ENCODE measurements at regions not wholly inside any gene's neighbourhood (a gene's known extent, or its start where the extent isn't known, plus 50 kb on each side); places are given as distances from the start of the nearest gene placed in this dataset.
"Not testable (repeated sequence)": the region's sequence is repeated elsewhere in the genome, so short reads cannot be mapped to it uniquely, and the experiment has no call there.

DNA sequence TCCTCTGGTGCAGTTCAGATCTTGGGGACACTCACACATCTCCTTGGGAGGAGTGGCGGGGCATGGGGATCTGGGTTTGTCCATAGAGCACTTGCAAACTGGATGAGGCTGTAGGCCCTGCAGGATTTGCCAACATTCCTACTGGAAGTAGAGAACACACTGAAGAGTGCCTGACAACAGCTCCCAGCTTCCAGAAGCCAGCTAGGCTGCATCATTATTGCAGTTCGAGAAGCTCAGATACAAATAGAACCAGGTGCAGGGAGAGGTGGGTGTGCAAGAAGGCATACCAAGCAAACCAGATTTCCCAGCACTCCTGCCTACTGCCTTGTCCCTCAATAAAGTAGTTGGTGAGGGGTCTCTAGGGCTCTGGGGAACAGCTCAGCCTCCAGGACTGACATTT, 52.5 kb downstream of the RHOB start:
- H3K4me1 Mint-ChIP-seq = peaks cover 3% of the 10 kb centered on the region
- H3K27ac Mint-ChIP-seq = no peak overlapping the region
- no peaks in the 10 kb centered on the region for H3K9me3 Mint-ChIP-seq
- H3K4me3 Mint-ChIP-seq = no peak overlapping the region
- DNase-seq = no peak
- H3K36me3 Mint-ChIP-seq = no peaks in the 10 kb centered on the region
- peaks cover 3% of the 10 kb centered on the region for H3K27me3 Mint-ChIP-seq

DNA sequence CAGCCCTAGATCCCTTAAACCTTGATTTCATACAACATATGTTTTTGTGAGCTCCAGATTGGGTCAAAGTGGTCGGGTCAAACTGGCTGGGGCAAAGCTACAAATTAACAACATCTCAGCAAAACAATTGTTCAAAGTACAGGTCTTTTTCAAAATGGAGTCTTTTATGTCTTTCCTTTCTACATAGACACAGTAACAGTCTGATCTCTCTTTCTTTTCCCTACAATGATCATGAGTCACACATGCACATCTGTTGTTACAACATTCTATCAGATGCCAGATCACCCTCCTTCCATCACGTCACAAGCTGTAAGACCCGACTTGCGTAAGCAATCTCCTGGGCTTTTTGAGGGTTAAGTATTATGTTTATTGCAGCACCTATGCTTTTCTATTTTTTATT, 55.1 kb downstream of the RHOB start:
- DNase-seq = no peak
- Mint-ChIP-seq H3K4me1 (peaks cover 6% of the 10 kb centered on the region), H3K9me3 (no peaks in the 10 kb centered on the region), H3K36me3 (no peaks in the 10 kb centered on the region), H3K4me3 (no peak overlapping the region), H3K27ac (no peak overlapping the region), H3K27me3 (peaks cover 3% of the 10 kb centered on the region)

DNA sequence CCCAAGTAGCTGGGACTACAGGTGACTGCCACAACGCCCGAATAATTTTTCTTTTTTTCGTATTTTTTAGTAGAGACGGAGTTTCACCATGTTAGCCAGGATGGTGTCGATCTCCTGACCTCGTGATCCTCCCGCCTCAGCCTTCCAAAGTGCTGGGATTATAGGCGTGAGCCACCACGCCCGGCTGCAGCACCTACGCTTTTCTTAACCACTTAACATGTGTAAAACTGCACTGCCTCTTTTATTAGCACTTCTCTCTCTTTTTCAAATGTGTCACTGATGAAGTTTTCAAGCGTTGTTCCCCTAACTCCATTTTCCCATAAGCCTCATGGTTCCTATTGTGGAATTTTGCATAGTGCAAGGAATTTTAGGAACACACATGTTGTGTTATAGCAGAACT, 55.6 kb downstream of the RHOB start:
- not testable (repeated sequence) for H3K27ac Mint-ChIP-seq, H3K27me3 Mint-ChIP-seq, H3K36me3 Mint-ChIP-seq, H3K4me3 Mint-ChIP-seq, H3K4me1 Mint-ChIP-seq, DNase-seq, H3K9me3 Mint-ChIP-seq

DNA sequence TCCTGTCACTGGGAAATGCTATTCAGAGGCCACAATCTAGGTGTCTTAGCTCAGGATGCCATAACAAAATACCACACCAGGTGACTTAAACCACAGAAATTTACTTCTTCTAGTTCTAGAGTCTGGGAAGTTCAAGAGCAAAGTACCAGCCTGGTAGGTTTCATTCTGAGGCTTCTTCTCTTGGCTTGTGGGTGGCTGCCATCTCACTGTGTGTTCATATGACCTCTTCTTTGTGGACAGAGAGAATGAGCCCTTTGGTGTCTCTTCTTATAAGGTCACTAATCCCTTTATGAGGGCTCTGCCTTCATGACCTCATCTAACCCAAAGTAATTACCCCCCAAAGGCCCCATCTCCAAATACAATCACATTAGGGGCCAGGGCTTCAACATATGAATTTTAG, 57.3 kb downstream of the RHOB start:
- DNase-seq = no peak
- Mint-ChIP-seq H3K27ac (no peak overlapping the region), H3K27me3 (peaks cover 3% of the 10 kb centered on the region), H3K36me3 (no peaks in the 10 kb centered on the region), H3K9me3 (no peaks in the 10 kb centered on the region), H3K4me3 (no peak overlapping the region), H3K4me1 (peaks cover 6% of the 10 kb centered on the region)

DNA sequence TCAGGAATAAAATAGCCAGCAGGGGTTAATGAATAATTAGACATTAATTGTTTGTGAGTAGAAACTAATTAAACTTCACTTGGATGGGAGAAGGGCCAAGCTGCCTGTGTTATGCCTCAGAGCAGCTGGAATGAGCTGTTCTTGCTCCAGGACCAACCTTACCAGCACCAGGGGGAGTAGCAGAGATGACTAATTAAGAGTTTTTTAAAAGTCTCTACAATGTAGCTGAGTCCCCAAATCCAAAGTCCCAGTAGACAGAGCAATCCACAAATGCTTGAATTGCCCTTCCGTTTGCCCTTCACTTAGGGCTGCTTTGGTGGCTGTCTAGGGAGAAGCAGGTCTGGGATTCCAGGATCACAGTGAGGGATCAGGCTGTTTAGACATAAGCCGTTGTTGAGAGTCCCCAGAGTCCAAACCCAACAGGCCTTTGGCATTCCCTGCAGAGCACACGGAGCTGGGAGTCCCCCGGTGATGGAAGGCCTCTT, 59.4 kb downstream of the RHOB start:
- no peaks in the 10 kb centered on the region for H3K36me3 Mint-ChIP-seq
- H3K4me3 Mint-ChIP-seq = no peak overlapping the region
- no peak for DNase-seq
- H3K4me1 Mint-ChIP-seq = peaks cover 6% of the 10 kb centered on the region
- no peaks in the 10 kb centered on the region for H3K9me3 Mint-ChIP-seq
- peaks cover 3% of the 10 kb centered on the region for H3K27me3 Mint-ChIP-seq
- H3K27ac Mint-ChIP-seq = peak overlapping the region; percentile 81

DNA sequence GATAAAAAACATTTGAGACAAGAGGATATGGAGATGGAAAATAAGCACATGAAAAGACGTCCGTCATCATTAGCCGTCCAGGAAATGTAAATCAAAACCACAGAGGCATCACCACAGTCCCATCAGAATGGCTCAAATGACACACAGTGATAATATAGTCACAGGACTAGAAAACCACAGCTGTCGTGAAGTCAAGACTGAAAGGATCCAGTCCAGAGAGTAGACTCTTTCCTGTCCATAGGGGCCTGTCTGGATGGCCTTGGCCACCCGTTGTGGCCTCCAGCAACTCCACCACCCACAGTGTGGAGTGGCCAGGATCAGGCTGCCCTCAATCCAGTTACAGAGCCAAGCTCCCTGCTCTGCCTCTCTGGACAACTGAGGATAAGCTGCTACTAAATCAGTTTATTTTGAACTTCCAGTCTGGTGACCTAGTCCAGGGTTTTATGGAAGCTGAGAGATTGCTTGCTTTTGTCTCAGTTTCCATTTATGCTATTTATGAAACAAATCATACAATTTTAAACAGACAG, 60.4 kb downstream of the RHOB start:
- Mint-ChIP-seq H3K4me3 (no peak overlapping the region), H3K27ac (peak overlapping the region; percentile 81), H3K9me3 (no peaks in the 10 kb centered on the region), H3K4me1 (peaks cover 6% of the 10 kb centered on the region), H3K27me3 (peaks cover 3% of the 10 kb centered on the region), H3K36me3 (no peaks in the 10 kb centered on the region)
- DNase-seq = peak; percentile 30

DNA sequence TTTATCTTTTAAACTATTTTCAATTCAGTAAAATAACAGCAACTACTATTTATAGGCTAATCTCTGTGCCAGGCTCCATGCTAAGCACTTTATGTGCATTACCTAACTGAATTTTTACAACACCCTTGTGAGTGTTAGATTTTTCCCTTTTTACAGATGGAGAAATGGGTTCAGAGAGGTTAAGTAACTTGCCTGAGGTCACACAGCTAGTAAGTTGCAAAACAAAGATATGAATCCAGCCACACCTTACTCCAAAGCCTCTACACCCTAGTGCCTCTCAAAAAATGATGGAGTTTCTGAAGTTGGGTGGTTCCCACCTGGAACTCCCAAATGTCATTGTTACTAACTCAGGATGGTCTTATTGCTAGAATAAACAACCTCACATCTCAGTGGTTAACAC, 60.8 kb downstream of the RHOB start:
- DNase-seq = no peak
- no peaks in the 10 kb centered on the region for H3K36me3 Mint-ChIP-seq
- H3K27ac Mint-ChIP-seq = no peak overlapping the region
- H3K4me3 Mint-ChIP-seq = no peak overlapping the region
- peaks cover 3% of the 10 kb centered on the region for H3K27me3 Mint-ChIP-seq
- H3K9me3 Mint-ChIP-seq = no peaks in the 10 kb centered on the region
- peaks cover 6% of the 10 kb centered on the region for H3K4me1 Mint-ChIP-seq

DNA sequence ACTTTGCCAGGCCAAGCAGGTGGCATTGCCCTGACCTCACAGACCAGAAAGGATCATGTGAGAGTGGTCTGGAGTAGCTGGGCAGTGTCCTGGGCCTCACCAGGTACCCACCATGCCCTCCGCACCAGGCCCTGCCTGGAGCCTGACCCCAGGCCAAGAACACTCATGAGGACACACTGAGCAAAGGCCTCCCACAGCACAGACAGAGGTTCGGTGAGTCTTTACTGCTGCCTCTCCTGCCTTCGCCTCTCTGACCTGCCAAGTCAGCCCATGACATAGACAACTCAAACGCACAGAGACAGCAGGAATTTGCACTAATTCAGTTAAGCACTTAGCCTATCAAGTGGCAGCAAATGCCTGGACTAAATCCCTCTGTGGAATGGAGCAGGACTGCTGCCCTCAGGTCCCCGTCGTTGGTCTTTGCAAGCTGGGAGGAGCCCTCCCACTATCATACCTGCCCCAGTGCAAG, 62.5 kb downstream of the RHOB start:
- Mint-ChIP-seq H3K4me3 (no peak overlapping the region), H3K27ac (no peak overlapping the region), H3K4me1 (peaks cover 4% of the 10 kb centered on the region), H3K27me3 (no peaks in the 10 kb centered on the region), H3K36me3 (no peaks in the 10 kb centered on the region), H3K9me3 (no peaks in the 10 kb centered on the region)
- DNase-seq = no peak

DNA sequence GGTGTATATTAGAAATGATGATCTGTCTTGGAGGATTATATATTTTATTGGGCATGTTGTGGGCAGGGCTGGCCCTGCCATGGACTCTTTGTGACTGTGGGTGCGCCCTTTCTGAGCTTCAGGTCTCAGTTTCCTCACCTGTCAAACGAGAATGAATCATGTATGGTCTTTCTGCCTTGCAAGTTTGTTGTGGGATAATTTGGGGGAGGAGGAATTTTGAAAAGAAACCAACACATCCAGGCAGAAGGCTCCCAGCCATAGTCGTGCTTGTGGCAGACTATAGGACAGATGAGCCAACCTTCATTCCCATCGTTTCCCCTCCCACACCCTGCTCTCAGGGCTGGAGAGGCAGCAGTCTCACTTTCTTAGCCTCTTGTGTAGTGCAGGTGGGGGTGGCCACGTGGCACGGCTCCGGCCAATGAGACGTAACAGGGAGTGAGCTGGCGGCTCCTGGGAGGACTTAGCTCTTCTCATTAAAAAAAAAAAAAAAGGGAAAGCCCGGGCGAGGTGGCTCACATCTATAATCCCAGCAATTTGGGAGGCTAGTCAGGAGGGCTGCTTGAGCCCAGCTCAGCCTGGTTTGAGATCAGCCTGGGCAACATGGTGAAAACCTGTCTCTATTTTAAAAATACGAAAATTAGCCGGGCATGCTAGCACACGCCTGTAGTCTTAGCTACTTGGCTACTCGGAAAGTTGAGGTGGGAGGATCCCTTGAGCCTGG, 63.1 kb downstream of the RHOB start:
- no peak for DNase-seq
- Mint-ChIP-seq H3K36me3 (no peaks in the 10 kb centered on the region), H3K4me1 (peaks cover 4% of the 10 kb centered on the region), H3K27me3 (no peaks in the 10 kb centered on the region), H3K4me3 (no peak overlapping the region), H3K27ac (no peak overlapping the region), H3K9me3 (peaks cover 1% of the 10 kb centered on the region)

DNA sequence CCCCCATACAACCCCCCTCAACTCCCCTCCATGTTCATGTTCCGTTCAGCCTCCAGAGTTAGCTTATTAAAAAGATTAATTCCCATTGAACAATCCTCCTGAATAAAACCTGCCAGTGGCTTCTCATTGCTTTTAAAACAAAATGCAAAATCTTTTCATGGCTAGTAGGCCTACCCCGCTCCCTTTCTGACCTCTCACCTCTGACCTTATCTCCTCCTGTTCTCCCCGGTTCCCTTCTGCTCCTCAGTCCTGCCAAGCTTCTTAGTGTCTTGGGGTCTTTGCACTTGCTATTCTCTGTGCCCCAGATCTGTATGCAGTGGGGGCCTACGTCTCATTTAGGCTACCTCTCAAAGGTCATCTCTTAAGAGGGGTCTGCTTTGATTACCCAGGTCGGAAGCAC, 64.3 kb downstream of the RHOB start:
- Mint-ChIP-seq H3K9me3 (peaks cover 6% of the 10 kb centered on the region), H3K27me3 (no peaks in the 10 kb centered on the region), H3K27ac (no peak overlapping the region), H3K4me3 (no peak overlapping the region), H3K36me3 (no peaks in the 10 kb centered on the region), H3K4me1 (peaks cover 4% of the 10 kb centered on the region)
- DNase-seq = no peak

DNA sequence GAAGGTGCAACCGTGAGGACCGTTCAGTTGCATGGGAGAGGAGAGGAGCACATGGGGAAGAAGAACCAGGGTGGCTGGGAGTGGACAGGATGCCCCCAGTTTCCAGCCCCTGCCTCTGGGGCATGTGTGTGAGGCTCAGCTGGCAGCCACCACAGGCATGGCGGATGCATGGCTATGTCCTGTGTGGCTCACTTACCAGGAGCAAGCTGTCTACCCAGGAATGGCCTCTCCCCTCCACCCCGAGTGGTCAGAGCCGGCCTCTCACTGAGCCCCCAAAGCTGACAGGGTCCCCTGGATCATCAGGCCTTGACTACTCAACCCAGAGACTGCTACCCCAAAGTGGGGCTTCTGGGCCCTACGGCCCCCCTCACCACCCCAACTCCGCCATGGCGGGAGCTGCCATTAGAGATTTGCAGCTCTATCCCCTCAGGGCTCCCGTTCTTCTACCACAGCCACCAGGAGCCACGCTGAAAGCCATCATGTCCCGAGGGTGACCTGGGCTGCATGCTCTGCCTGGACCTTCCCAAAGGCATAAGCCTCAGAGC, 65.3 kb downstream of the RHOB start:
- Mint-ChIP-seq H3K9me3 (peaks cover 6% of the 10 kb centered on the region), H3K27ac (no peak overlapping the region), H3K4me3 (no peak overlapping the region), H3K27me3 (no peaks in the 10 kb centered on the region), H3K4me1 (peaks cover 3% of the 10 kb centered on the region), H3K36me3 (no peaks in the 10 kb centered on the region)
- no peak for DNase-seq

DNA sequence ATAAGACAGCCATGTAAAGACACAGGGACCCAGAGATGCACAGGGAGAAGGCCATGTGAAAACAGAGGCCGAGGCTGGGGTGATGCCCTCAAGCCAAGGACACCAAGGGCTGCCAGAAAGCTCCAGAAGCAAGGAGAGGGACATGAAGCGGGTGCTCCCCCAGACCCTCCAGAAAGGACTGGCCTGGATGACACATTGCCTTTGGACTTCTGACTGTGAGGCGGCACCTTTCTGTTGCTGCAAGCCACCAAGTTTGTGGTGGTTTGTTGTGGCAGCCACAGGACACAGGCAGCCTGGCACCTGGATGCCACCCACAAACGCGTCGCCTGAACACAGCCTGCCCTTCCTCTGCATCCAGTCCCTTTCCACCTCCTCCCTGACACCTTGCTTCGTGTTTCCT, 67.1 kb downstream of the RHOB start:
- H3K36me3 Mint-ChIP-seq = no peaks in the 10 kb centered on the region

DNA sequence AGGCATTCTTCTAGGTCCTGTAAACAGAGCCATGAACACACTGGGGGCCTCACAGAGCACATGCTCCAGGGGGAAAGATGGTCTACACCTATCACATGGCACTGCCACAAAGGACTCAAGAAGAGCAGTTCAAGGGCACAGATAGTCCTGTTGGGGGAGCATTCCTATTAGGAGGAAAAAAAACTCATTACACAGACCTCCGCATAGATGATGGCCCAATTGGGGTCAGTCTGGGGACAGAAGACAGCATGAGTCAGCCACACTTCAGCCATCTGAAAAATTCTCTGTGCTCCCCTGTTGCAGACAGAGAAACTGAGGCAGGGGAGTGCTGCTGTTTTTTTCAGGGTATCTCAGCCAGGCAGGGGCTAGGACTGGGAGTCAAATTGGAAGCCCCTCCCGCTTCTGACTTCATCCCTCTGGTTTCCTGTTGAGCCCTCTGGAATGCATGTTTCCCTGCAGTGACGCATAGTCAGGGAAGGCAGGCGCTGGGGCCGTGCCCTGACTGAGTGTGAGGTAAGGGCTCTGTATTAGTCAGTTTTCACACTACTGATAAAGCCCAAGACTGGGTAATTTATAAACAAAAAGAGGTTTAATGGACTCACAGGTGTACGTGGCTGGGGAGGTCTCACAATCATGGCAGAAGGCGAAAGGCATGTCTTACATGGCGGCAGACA, 67.9 kb downstream of the RHOB start:
- Mint-ChIP-seq H3K9me3 (peaks cover 6% of the 10 kb centered on the region), H3K27ac (no peak overlapping the region), H3K4me3 (no peak overlapping the region), H3K36me3 (no peaks in the 10 kb centered on the region), H3K27me3 (no peaks in the 10 kb centered on the region), H3K4me1 (peaks cover 3% of the 10 kb centered on the region)
- DNase-seq = no peak

More for the DNA sequence above, 67.1 kb downstream of the RHOB start:
- H3K27ac Mint-ChIP-seq = no peak overlapping the region
- no peaks in the 10 kb centered on the region for H3K27me3 Mint-ChIP-seq
- peaks cover 3% of the 10 kb centered on the region for H3K4me1 Mint-ChIP-seq
- no peak overlapping the region for H3K4me3 Mint-ChIP-seq
- no peak for DNase-seq
- peaks cover 6% of the 10 kb centered on the region for H3K9me3 Mint-ChIP-seq

DNA sequence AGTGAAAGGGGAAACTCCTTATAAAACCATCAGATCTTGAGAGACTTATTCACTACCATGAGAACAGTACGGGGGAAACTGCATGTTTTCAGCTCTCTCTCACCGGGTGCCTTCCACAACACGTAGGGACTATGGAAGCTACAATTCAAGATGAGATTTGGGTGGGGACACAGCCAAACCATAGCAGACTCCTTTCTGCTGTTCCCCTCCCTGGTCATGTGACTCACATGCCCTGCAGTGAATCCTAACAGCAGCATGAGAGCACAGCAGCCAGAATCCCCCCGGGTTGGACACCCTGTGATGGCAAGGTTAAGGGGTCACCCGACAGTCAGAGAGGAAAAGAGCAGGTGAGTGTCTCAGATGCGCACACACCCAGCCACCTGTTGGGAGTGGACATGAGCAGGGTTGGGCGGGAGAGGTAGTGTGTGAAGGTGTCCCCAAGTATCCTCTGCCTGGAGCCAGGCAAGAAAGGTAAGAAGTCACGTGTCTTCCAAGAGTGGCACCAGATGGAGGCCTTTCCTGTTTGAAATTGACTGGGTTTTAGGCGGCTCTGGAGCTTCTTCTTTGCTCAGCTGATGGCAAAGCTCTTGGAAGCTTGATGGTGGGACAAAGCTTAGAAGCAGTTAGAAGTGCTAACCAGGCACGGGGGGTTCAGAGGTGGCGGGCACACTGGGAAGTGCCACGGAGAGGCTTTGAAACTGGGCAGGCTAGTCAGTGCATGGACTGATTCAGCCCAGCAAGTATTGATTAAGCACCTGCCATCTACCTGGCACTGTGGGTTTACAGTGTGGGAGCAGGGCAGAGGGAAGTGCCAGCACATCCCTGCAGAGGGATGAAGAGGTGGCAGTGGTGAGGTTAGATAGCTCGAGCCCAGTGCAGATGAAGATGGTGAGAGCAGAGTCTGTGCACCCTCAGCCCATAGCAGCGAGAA, 68.7 kb downstream of the RHOB start:
- peaks cover 3% of the 10 kb centered on the region for H3K4me1 Mint-ChIP-seq
- H3K27me3 Mint-ChIP-seq = no peaks in the 10 kb centered on the region
- H3K27ac Mint-ChIP-seq = no peak overlapping the region
- no peak overlapping the region for H3K4me3 Mint-ChIP-seq
- peaks cover 6% of the 10 kb centered on the region for H3K9me3 Mint-ChIP-seq
- no peak for DNase-seq
- no peaks in the 10 kb centered on the region for H3K36me3 Mint-ChIP-seq

DNA sequence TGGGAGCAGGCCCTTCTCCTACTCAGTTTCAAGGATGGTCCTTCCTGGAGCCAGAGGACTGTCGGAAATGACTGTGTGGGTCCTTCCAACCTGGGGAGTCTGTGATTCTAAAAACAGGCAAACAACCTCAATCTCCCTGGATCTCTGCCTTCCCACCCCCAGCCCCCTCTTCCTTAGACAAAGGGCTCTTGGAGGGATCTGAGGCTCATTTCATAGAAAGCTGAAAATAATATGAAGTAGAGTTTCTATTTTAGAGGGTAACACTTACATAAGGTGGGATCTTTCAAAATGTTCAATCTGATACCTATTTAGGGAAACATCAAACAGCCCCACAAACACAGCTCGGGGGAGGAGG, 69.4 kb downstream of the RHOB start:
- Mint-ChIP-seq H3K4me1 (peaks cover 3% of the 10 kb centered on the region), H3K36me3 (no peaks in the 10 kb centered on the region), H3K9me3 (peaks cover 6% of the 10 kb centered on the region), H3K4me3 (no peak overlapping the region), H3K27ac (no peak overlapping the region), H3K27me3 (no peaks in the 10 kb centered on the region)
- DNase-seq = no peak
